LNCAP (cell line): ENCODE measurements at regions not wholly inside any gene's neighbourhood (a gene's known extent, or its start where the extent isn't known, plus 50 kb on each side); places are given as distances from the start of the nearest gene placed in this dataset.

ENCODE experiments used
- TF ChIP-seq, protein P1 (sequence below): fragments of 450-650 bp; IDR thresholded peaks from 2 replicates; pipeline ENCODE4 v1.5.1; 2017; ENCODE audit warnings: mild to moderate bottlenecking

DNA sequence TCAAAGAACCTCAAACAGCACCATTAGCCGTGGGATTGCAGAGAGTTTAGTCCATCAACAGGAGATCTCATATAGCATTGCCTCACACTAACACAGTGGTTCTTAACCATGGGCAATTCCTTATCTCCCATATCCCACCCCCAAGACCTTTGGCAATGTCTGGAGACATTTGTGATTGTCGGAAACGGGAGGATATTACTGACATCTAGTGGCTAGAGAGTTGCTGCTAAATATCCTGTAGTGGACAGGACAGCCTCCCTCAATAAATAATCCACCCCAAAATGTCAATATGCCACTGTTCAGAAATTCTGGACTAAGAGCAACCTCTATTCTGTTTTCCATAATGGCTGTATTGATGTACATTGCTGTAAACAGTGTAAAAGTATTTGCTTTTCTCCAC lies 210.1 kb upstream of the CCN2 start:
- TF ChIP-seq, protein P1, sequence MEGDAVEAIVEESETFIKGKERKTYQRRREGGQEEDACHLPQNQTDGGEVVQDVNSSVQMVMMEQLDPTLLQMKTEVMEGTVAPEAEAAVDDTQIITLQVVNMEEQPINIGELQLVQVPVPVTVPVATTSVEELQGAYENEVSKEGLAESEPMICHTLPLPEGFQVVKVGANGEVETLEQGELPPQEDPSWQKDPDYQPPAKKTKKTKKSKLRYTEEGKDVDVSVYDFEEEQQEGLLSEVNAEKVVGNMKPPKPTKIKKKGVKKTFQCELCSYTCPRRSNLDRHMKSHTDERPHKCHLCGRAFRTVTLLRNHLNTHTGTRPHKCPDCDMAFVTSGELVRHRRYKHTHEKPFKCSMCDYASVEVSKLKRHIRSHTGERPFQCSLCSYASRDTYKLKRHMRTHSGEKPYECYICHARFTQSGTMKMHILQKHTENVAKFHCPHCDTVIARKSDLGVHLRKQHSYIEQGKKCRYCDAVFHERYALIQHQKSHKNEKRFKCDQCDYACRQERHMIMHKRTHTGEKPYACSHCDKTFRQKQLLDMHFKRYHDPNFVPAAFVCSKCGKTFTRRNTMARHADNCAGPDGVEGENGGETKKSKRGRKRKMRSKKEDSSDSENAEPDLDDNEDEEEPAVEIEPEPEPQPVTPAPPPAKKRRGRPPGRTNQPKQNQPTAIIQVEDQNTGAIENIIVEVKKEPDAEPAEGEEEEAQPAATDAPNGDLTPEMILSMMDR, result peak; percentile 77

DNA sequence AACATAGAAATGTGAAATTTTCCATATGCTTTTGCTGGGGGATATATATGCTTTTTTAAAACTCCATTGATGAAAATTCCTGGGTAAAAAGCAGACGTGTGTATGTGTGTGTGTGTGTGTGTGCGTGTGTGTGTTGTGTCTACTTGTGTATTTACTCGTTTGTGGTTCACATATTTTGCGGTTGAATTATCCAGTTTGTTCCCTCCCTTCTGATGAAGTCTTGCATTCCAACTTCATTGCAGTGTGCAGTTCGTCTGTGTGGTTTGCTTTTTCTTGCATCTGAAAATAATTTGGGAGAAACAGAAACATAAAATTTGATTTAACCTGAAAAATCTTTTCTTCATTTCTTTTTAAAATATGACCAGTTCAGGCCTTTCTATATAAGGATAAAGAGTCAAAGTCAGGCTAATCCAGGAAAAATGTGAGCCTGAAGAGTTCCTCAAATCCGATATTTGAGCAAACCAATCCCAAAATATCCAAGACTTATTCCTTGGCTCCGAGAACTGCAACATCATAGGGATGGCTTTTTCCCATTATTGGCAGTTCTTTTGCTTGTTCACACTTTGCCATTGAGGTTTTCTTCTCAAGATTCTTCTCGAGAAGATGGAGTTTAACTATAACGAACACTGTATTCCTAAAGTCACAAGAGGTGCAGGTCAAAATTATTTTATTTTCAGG lies 202.2 kb upstream of the CCN2 start:
- TF ChIP-seq, protein P1, result no peak

DNA sequence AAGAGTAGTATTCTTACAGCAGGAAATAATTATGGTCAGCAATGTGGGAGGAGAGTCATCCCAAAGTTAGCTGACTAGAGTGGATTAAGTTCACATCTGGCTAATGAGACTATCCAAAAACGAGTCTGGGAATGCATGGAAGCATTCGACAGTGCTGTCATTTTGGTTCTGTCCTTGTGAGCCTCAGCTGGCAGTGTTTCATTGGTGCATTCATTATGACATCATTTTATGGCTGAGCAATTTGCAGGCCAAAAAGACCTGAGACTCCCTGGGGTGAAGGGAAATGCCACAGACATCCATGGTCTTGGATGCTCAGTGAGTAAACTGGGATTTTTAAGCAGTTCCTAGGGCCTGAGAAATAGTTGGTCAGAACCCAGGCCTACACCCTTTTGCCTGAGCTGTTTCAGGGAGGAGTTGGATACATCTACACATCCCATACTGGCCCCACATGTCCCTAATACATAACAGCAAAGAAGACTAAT lies 196.4 kb upstream of the CCN2 start:
- TF ChIP-seq, protein P1, result no peak

DNA sequence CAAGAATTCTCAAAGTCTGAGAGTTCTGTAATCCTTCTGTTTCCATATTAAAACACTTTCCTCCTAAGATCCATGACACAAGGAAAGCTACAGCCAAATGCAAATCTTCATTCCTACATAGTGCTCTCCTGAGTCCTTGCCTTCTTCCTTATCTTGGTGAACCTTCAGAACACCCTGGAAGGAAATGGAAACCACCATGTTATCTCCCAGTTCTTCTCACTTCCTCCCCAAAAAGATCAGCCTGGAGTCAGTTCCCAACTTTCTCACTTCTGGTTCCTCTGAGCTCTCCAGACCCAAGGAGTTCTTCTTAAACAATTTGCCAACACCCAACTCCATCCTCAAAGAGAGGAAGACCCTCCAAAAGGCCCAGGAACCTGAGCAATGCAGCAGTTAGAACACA lies 193.3 kb upstream of the CCN2 start:
- TF ChIP-seq, protein P1, result no peak

DNA sequence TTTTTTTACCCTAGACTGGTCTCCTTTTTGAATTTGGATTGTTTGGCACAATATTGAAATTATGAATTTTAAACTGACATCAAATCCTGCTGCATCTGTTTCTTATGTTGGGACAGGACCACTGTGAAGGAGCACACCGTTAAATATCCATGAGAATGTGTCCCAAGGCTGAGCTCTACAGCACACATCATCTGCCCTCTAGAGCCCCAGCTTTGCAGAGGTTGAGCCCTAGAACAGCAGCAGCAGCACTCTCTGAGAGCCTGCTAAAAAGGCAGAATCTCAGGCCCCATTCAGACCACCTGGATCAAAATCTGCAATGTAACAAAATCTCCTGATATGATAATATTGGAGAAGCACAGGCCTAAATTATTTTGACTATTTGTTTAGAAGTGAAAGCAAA lies 192.1 kb upstream of the CCN2 start:
- TF ChIP-seq, protein P1, result no peak

DNA sequence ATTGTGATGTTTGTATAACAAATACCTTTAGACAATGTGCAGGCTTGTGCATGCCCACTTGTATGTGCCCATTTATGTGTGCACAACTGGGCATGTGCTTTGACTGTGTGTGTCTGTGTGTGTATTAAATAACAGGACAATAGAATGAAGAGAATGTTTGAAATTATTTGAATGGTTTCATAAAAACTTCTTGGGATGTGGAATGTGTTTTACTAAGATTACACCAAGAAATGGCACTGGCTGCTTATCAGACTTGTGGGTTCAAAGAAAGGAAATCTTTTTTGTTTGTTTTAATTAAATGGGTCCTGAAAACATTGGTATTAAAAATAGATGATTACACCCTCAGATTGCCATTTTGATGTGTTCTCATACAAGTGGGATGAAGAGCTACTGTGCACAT lies 191.6 kb upstream of the CCN2 start:
- TF ChIP-seq, protein P1, result no peak

DNA sequence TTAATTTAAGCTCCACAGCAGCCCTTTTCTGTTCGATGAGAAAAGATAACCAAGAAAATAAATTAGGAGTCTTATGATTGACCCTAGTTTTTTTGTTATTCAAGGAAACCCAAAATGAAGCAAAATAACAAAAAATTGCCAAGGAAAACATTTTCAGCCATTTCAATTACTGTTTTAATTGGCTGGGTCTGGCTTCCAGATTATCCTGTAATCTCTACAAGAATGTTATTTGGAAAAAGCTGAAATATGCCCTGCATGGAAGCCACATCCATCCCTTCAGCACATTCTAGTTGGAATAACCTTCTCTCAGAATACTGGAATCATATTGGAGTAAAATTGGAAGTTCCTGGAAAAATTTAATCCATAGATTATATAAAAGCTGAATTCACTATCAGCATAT lies 191.1 kb upstream of the CCN2 start:
- TF ChIP-seq, protein P1, result no peak

DNA sequence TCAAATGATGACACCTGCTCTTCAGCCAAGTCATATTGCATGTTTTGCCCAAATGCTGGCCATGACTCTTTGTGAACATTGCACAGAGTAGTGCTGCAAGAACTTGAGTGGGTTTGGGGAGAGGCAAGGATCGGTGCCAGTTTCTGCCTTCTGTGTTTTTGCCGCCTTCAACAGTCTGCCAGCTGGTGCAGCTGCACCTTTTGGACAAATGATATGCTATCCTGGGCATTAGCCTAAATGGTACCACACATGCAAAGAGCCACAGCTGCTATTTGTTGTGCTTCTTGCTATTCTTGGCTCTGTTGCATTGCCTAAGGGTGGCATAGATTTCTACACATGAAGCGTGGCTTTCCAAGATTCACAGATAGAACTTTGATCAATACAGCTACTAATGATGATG lies 189.0 kb upstream of the CCN2 start:
- TF ChIP-seq, protein P1, result no peak
